Caki2 (cell line): ENCODE measurements at regions not wholly inside any gene's neighbourhood (a gene's known extent, or its start where the extent isn't known, plus 50 kb on each side); places are given as distances from the start of the nearest gene placed in this dataset.
"Not testable (repeated sequence)": the region's sequence is repeated elsewhere in the genome, so short reads cannot be mapped to it uniquely, and the experiment has no call there.

Experiments
- DNase-seq: peaks from one replicate; pipeline ENCODE4 v3.0.0-alpha.2; 2015; ENCODE audit warnings: low read depth
- in situ Hi-C: cut with HindIII; loops from 2 replicates; pipeline ENCODE4 v1.10.0; 2016; ENCODE audit warnings: low sequenced_read_pairs, low pct_unique_long_range_greater_than_20kb, mixed read lengths

GRCh38 chr12:82300611-82301010 is 57.6 kb downstream of the CCDC59 start:
- no peak for DNase-seq
- in situ Hi-C loops: no loop called here

- peak; percentile 61 for DNase-seq
- in situ Hi-C loops: no loop called here
These were observed 58.7 kb downstream of the CCDC59 start for GRCh38 chr12:82299319-82300025.

- no peak for DNase-seq
- in situ Hi-C loops: no loop called here
These were observed 67.8 kb downstream of the CCDC59 start for GRCh38 chr12:82290415-82290814.

GRCh38 chr12:82281335-82281734 is 76.9 kb downstream of the CCDC59 start:
- in situ Hi-C loops, DNase-seq: not testable (repeated sequence)

GRCh38 chr12:82279536-82280058 is 78.6 kb downstream of the CCDC59 start:
- DNase-seq: no peak
- in situ Hi-C loops: no loop called here

GRCh38 chr12:82277582-82277981 is 80.6 kb downstream of the CCDC59 start:
- DNase-seq: no peak
- in situ Hi-C loops: no loop called here

- in situ Hi-C loops: no loop called here
- DNase-seq: no peak
These were observed 115.5 kb downstream of the CCDC59 start for GRCh38 chr12:82242729-82243128.

- in situ Hi-C loops: no loop called here
These were observed 132.3 kb downstream of the CCDC59 start for GRCh38 chr12:82225871-82226270.

GRCh38 chr12:82223426-82223825 is 134.8 kb downstream of the CCDC59 start:
- in situ Hi-C loops: no loop called here

More at GRCh38 chr12:82225871-82226270, 132.3 kb downstream of the CCDC59 start:
- no peak for DNase-seq

GRCh38 chr12:82216475-82216874 is 141.7 kb downstream of the CCDC59 start:
- in situ Hi-C loops: no loop called here
- no peak for DNase-seq

More at GRCh38 chr12:82223426-82223825, 134.8 kb downstream of the CCDC59 start:
- no peak for DNase-seq

- DNase-seq: no peak
- in situ Hi-C loops: no loop called here
These were observed 144.4 kb downstream of the CCDC59 start for GRCh38 chr12:82213761-82214160.

GRCh38 chr12:82210882-82211281 is 147.3 kb downstream of the CCDC59 start:
- no peak for DNase-seq
- in situ Hi-C loops: no loop called here

- DNase-seq: no peak
- in situ Hi-C loops: no loop called here
These were observed 148.7 kb downstream of the CCDC59 start for GRCh38 chr12:82209533-82209932.

GRCh38 chr12:82207556-82207955 is 150.6 kb downstream of the CCDC59 start:
- in situ Hi-C loops: no loop called here
- DNase-seq: no peak

GRCh38 chr12:82203086-82203485 is 155.1 kb downstream of the CCDC59 start:
- in situ Hi-C loops: no loop called here
- no peak for DNase-seq

GRCh38 chr12:82187595-82187994 is 170.6 kb downstream of the CCDC59 start:
- in situ Hi-C loops: no loop called here
- DNase-seq: no peak

GRCh38 chr12:82187011-82187410 is 171.2 kb downstream of the CCDC59 start:
- in situ Hi-C loops: no loop called here

GRCh38 chr12:82186282-82186681 is 171.9 kb downstream of the CCDC59 start:
- no peak for DNase-seq
- in situ Hi-C loops: no loop called here

More at GRCh38 chr12:82187011-82187410, 171.2 kb downstream of the CCDC59 start:
- no peak for DNase-seq

GRCh38 chr12:82184844-82185243 is 173.3 kb downstream of the CCDC59 start:
- DNase-seq: no peak
- in situ Hi-C loops: no loop called here

- no peak for DNase-seq
- in situ Hi-C loops: no loop called here
These were observed 175.5 kb downstream of the CCDC59 start for GRCh38 chr12:82182601-82183190.
